IMR-90 (cell line): ENCODE measurements at regions not wholly inside any gene's neighbourhood (a gene's known extent, or its start where the extent isn't known, plus 50 kb on each side); places are given as distances from the start of the nearest gene placed in this dataset.

Experiments used
- CEBPB ChIP-seq: IDR thresholded peaks from 2 replicates; pipeline ENCODE4 v1.6.1; 2012; ENCODE audit warnings: low read depth, low read length, improper control_type of control experiment
- NFE2L2 ChIP-seq: fragments of 150-350 bp; IDR thresholded peaks from 2 replicates; pipeline ENCODE4 v1.6.1; 2016; ENCODE audit warnings: low read depth, mild to moderate bottlenecking, low read length
- POLR2A ChIP-seq: IDR thresholded peaks from 2 replicates; pipeline ENCODE4 v1.6.1; 2012; ENCODE audit warnings: mild to moderate bottlenecking, low read depth, low read length
- RCOR1 ChIP-seq: IDR thresholded peaks from 2 replicates; pipeline ENCODE4 v1.6.1; 2012; ENCODE audit warnings: mild to moderate bottlenecking, low read length, improper control_type of control experiment; ENCODE audit not compliant: insufficient replicate concordance
- RFX5 ChIP-seq: IDR thresholded peaks from 2 replicates; pipeline ENCODE4 v1.8.0; 2012; ENCODE audit warnings: low read depth, mild to moderate bottlenecking, low read length, moderate library complexity
- SMC3 ChIP-seq: fragments of 150-350 bp; IDR thresholded peaks from 2 replicates; pipeline ENCODE4 v1.6.1; 2016; ENCODE audit warnings: low read depth, mild to moderate bottlenecking, antibody characterized with exemption, low read length, moderate library complexity
- TF ChIP-seq, protein P1 (sequence below): conservative IDR thresholded peaks from 2 replicates; pipeline ENCODE4 v1.5.1; 2012; ENCODE audit warnings: mild to moderate bottlenecking, low read depth, low read length, improper control_type of control experiment
- TF ChIP-seq, protein P2 (sequence below): fragments of 150-350 bp; IDR thresholded peaks from 2 replicates; pipeline ENCODE4 v1.6.1; 2017; ENCODE audit warnings: mild to moderate bottlenecking, antibody characterized with exemption, low read length, low read depth

DNA sequence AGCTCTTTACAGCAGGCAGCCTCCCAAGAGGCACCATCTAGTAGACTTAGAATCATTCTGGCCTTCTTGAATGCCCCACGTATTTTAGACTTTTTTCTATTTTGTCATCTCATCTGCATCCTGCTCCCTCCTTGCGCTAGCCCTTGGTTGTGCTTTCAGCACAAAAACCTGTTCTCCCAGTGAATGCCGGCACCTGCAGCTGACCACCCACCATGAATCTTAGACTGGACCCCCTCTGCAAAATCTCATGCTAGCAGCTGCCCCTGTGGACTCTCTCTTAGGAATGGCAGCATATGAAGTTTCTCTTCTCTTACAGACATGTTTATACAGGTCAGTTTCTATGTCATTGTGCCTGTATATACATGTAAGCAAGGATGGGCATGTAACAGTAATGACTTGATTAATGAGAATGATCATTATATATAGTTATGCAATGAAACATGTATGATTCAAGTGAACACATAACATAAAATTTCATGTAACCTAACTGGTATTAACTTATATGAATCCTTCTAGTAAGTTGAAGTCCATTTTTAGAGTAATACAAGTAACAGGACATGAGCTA is 159.8 kb downstream of the SUCLG1 start:
- TF ChIP-seq POLR2A: no peak
- TF ChIP-seq, protein P1, sequence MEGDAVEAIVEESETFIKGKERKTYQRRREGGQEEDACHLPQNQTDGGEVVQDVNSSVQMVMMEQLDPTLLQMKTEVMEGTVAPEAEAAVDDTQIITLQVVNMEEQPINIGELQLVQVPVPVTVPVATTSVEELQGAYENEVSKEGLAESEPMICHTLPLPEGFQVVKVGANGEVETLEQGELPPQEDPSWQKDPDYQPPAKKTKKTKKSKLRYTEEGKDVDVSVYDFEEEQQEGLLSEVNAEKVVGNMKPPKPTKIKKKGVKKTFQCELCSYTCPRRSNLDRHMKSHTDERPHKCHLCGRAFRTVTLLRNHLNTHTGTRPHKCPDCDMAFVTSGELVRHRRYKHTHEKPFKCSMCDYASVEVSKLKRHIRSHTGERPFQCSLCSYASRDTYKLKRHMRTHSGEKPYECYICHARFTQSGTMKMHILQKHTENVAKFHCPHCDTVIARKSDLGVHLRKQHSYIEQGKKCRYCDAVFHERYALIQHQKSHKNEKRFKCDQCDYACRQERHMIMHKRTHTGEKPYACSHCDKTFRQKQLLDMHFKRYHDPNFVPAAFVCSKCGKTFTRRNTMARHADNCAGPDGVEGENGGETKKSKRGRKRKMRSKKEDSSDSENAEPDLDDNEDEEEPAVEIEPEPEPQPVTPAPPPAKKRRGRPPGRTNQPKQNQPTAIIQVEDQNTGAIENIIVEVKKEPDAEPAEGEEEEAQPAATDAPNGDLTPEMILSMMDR: no peak
- TF ChIP-seq RFX5: no peak
- no peak for TF ChIP-seq SMC3
- no peak for TF ChIP-seq RCOR1
- TF ChIP-seq, protein P2, sequence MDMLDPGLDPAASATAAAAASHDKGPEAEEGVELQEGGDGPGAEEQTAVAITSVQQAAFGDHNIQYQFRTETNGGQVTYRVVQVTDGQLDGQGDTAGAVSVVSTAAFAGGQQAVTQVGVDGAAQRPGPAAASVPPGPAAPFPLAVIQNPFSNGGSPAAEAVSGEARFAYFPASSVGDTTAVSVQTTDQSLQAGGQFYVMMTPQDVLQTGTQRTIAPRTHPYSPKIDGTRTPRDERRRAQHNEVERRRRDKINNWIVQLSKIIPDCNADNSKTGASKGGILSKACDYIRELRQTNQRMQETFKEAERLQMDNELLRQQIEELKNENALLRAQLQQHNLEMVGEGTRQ: no peak
- no peak for TF ChIP-seq CEBPB
- TF ChIP-seq NFE2L2: no peak
